Nucleus accumbens (tissue), 56 donors: ENCODE measurements at regions not wholly inside any gene's neighbourhood (a gene's known extent, or its start where the extent isn't known, plus 50 kb on each side); places are given as distances from the start of the nearest gene placed in this dataset.

Experiments
- DNase-seq, 56 donors: peaks; one replicate each; lab custom pipeline; 2025; lab: John Stamatoyannopoulos, UW

DNA sequence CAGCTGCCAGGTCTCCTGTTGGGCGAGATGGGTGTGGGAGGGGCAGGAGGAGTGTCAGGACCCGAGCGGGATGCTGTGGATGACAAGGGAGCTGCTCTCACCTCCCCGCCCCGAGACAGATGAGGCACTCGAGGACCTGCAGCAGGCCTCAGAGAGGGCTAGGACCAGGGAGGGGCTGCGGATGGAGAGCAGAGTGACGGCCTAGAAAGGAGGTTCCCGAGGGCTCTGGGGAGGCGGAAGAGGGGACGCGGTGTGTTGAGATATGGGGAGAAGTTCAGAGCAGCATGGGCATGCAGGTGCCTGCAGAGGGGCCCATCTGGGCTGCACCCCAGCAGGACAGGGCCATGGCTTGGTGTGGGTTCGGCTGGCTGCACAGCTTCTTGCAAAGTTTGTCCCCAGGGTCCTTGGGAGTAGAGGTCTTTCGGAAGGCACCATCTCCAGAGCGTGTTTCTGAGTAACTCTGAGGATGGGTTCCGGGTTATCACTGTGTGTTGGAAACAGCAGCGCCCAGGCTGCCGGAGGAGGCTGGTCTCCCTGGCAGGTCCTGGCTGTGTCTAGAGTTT is 104.6 kb downstream of the PAX1 start:
- DNase-seq = no peak

- peak in 19 of 56 donors; percentile 1 to 61 (median 9) for DNase-seq
Measured at GRCh38 chr20:21808863-21809664, 103.6 kb downstream of the PAX1 start.

DNA sequence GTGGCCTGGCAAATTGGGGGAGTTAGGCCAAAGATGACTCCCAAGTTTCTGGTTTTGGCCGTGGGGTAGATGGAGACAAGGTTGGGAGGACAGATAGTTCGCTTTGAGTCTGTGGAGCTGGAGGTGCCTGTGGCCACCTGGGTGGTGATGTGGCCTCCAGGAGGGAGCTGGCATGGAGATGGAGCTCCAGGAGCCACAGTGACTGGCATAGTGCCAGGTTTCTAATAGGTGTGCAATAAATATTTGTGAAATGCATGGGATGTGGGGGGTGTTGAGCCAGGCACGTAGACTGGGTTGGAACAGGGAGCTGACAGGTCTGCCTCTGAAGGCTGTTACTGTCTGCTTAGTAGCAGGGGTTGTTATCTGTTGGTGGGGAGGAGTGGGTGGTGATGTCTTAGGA is 102.7 kb downstream of the PAX1 start:
- DNase-seq = no peak

GRCh38 chr20:21804802-21805201 is 99.3 kb downstream of the PAX1 start:
- no peak for DNase-seq

GRCh38 chr20:21801193-21801592 is 95.7 kb downstream of the PAX1 start:
- DNase-seq = no peak

GRCh38 chr20:21798384-21798783 is 92.9 kb downstream of the PAX1 start:
- DNase-seq = no peak

GRCh38 chr20:21796059-21796458 is 90.6 kb downstream of the PAX1 start:
- no peak for DNase-seq

GRCh38 chr20:21788082-21788481 is 82.6 kb downstream of the PAX1 start:
- no peak for DNase-seq

DNA sequence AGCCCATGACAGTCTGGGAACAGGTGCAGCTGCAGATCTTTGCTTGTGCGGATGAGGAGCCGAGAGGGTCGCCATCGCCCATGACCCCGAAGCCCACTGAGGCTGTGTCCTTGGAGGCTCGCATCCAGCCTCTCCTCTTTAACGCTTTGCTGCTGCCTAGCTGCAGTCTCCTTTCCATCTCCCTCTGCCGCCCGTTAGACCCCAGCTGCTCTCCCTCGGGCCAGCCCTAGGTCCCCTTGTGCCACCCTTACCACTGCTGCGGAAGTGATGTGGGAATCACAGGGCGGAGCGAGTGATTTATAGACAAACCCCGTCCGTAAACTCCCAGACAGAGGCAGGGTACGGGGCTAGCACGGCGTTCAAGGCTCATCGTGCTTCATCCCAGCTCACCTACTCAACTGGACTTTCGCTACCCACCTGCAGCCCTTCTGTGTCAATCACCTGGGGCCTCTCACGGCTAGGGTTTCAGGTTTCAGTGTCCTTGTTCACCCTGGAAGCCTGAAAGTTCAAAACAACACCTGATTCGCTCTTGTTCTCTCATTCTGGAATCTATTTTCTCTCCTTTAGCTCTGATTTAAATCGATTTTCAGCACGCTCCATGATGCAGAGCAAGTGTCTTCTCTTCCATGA is 76.1 kb downstream of the PAX1 start:
- no peak for DNase-seq

DNA sequence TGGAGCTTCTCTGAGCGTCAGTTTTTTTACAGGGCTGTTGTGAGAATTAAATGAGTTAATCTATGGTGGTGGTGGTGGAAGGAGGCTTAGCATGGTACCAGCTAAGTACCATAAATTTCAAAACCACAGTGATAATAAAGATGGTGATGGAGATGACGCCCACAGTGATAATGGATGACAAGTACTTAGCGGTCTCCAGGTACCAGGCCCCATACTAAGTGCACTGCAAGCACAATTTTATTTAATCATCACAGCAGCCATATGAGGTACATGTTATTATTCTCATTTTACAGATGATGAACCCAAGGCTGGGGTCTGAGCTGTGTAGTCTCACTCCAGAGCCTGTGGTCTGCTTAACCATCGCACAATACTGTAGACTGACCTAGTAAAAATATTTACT is 75.1 kb downstream of the PAX1 start:
- no peak for DNase-seq
